ENCODE measurements at regions not wholly inside any gene's neighbourhood (a gene's known extent, or its start where the extent isn't known, plus 50 kb on each side); places are given as distances from the start of the nearest gene placed in this dataset.
"Not testable (repeated sequence)": the region's sequence is repeated elsewhere in the genome, so short reads cannot be mapped to it uniquely, and the experiment has no call there.

DNA sequence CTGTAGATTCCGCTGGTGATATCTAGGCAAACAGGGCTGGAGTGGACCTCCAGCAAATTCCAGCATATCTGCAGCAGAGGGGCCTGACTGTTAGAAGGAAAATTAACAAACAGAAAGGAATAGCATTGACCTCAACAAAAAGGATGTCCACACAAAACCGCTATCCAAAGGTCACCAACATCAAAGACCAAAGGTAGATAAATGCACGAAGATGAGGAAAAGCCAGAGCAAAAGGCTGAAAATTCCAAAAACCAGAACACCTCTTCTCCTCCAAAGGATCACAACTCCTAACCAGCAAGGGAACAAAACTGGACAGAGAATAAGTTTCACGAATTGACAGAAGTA is 134.8 kb upstream of the HS3ST4 start:
- H3K4me2 ChIP-seq (ENCODE audit: insufficient read depth in 1 of 2, low read depth in 2 of 2, low read length in 2 of 2); H2AK5ac ChIP-seq (ENCODE audit: low read depth, low read length); H3K56ac ChIP-seq (replicated peaks; ENCODE audit: insufficient read length, low read depth, low read length); H3K27ac ChIP-seq (ENCODE audit: low read depth, low read length); FAIRE-seq; H3K14ac ChIP-seq (ENCODE audit: insufficient read length); H2BK120ac ChIP-seq (replicated peaks; ENCODE audit: low read depth, low read length); H3K9me3 ChIP-seq (ENCODE audit: insufficient read depth in 2 of 2, low read depth in 1 of 2, low read length in 1 of 2); H3K4me1 ChIP-seq (replicated peaks in 1 of 4; ENCODE audit: control insufficient read depth in 3 of 4, insufficient read depth in 4 of 4, low read length in 3 of 4); H3K4me3 ChIP-seq (ENCODE audit: extremely low read depth in 1 of 4, insufficient read depth in 2 of 4, low read depth in 3 of 4, low read length in 4 of 4); CTCF ChIA-PET (ENCODE audit: partially characterized antibody); H3K27me3 ChIP-seq (replicated peaks in 1 of 4; ENCODE audit: control insufficient read depth in 3 of 4, extremely low read depth in 1 of 4, insufficient read depth in 3 of 4, low read length in 3 of 4); H2BK20ac ChIP-seq (ENCODE audit: low read length); H3K18ac ChIP-seq (ENCODE audit: extremely low read depth, low read length); H2BK15ac ChIP-seq (ENCODE audit: low read length); H2AFZ ChIP-seq (ENCODE audit: low read length); H3K4ac ChIP-seq (replicated peaks; ENCODE audit: insufficient read length, low read depth, low read length); DNase-seq (ENCODE audit: low read depth in 1 of 2, low spot score in 2 of 2); POLR2A ChIA-PET (ENCODE audit: partially characterized antibody); H3K79me2 ChIP-seq (ENCODE audit: control insufficient read depth in 1 of 2, insufficient read depth in 2 of 2, low read length in 2 of 2); H3K23me2 ChIP-seq (ENCODE audit: low read depth, low read length); H2BK12ac ChIP-seq (ENCODE audit: low read depth, low read length); H2BK5ac ChIP-seq (ENCODE audit: low read depth, low read length); H3K79me1 ChIP-seq (ENCODE audit: low read depth, low read length); H4K5ac ChIP-seq (ENCODE audit: insufficient read length, low read depth, low read length); H3K23ac ChIP-seq (ENCODE audit: insufficient read length); H4K91ac ChIP-seq (replicated peaks; ENCODE audit: insufficient read length, low read length); H3K9ac ChIP-seq (replicated peaks in 1 of 4; ENCODE audit: extremely low read depth in 1 of 4, low read depth in 3 of 4, low read length in 3 of 4); H4K8ac ChIP-seq (ENCODE audit: extremely low read depth, insufficient read depth, low read length); H3K36me3 ChIP-seq (ENCODE audit: control insufficient read depth in 2 of 4, insufficient read depth in 4 of 4, low read length in 3 of 4); H4K20me1 ChIP-seq (replicated peaks in 1 of 2; ENCODE audit: control insufficient read depth in 1 of 2, insufficient read depth in 2 of 2, low read length in 2 of 2): not testable (repeated sequence)
- WGBS, 2 experiments (ENCODE audit: extremely low coverage in 1 of 2, insufficient coverage in 1 of 2, insufficient read length in 1 of 2, insufficient replicate concordance in 2 of 2, low coverage in 1 of 2, low lambda C conversion rate in 2 of 2, missing lambda C conversion rate in 1 of 2): 86% methylated on average over 4 of the region's 4 CpGs; no CpG with 5 or more reads in 1 of the 2 experiments

Measured in H1 (cell line).